GM23248 (cell line): ENCODE measurements at regions not wholly inside any gene's neighbourhood (a gene's known extent, or its start where the extent isn't known, plus 50 kb on each side); places are given as distances from the start of the nearest gene placed in this dataset.

Experiments
- EZH2 ChIP-seq: fragments of 200-600 bp; sonication (generic); IDR thresholded peaks from 2 replicates; pipeline ENCODE4 v1.6.1; 2018; ENCODE audit warnings: antibody characterized with exemption, mild to moderate bottlenecking; ENCODE audit not compliant: insufficient read depth, poor library complexity, severe bottlenecking
- EZH2phosphoT487 ChIP-seq: fragments of 200-600 bp; sonication (generic); IDR thresholded peaks from 2 replicates; pipeline ENCODE4 v1.6.1; 2018; ENCODE audit warnings: antibody characterized with exemption, moderate library complexity, mild to moderate bottlenecking, low read depth; ENCODE audit not compliant: insufficient read depth

GRCh38 chr18:28781616-28782362 lies 604.9 kb upstream of the CDH2 start:
- TF ChIP-seq EZH2 (no peak), EZH2phosphoT487 (no peak)
